Left renal cortex interstitium (tissue), 4 donors: ENCODE measurements at regions not wholly inside any gene's neighbourhood (a gene's known extent, or its start where the extent isn't known, plus 50 kb on each side); places are given as distances from the start of the nearest gene placed in this dataset.
"Not testable (repeated sequence)": the region's sequence is repeated elsewhere in the genome, so short reads cannot be mapped to it uniquely, and the experiment has no call there.

Experiments
- DNase-seq, 4 donors: peaks; one replicate each; pipeline ENCODE4 v3.0.0-alpha.2; 2013; ENCODE audit warnings: low read depth in 4 of 4, low spot score in 2 of 4, missing footprints in 1 of 4

- DNase-seq, result no peak
These were observed 199.5 kb downstream of the AASDHPPT start for GRCh38 chr11:106276859-106277436.

- no peak for DNase-seq
These were observed 200.0 kb downstream of the AASDHPPT start for GRCh38 chr11:106277484-106277883.

- no peak for DNase-seq
These were observed 200.9 kb downstream of the AASDHPPT start for GRCh38 chr11:106278391-106278790.

GRCh38 chr11:106280036-106280435 lies 202.6 kb downstream of the AASDHPPT start:
- DNase-seq, result no peak

GRCh38 chr11:106281455-106282173 lies 204.2 kb downstream of the AASDHPPT start:
- DNase-seq, result no peak

GRCh38 chr11:106286881-106287504 lies 209.5 kb downstream of the AASDHPPT start:
- DNase-seq, result no peak

GRCh38 chr11:106288057-106288456 lies 210.6 kb downstream of the AASDHPPT start:
- no peak for DNase-seq

- DNase-seq, result peak in 1 of 4 donors; percentile 10
These were observed 211.4 kb downstream of the AASDHPPT start for GRCh38 chr11:106288822-106289387.

GRCh38 chr11:106292526-106292925 lies 215.1 kb downstream of the AASDHPPT start:
- DNase-seq, result no peak

- DNase-seq, result no peak
These were observed 218.5 kb downstream of the AASDHPPT start for GRCh38 chr11:106295974-106296373.

- no peak for DNase-seq
These were observed 225.0 kb downstream of the AASDHPPT start for GRCh38 chr11:106302416-106302815.

GRCh38 chr11:106304274-106304673 lies 226.8 kb downstream of the AASDHPPT start:
- no peak for DNase-seq

- no peak for DNase-seq
These were observed 228.0 kb downstream of the AASDHPPT start for GRCh38 chr11:106305458-106305857.

- no peak for DNase-seq
These were observed 229.5 kb downstream of the AASDHPPT start for GRCh38 chr11:106306942-106307341.

GRCh38 chr11:106309070-106309684 lies 231.7 kb downstream of the AASDHPPT start:
- DNase-seq, result no peak

GRCh38 chr11:106311531-106312230 lies 234.2 kb downstream of the AASDHPPT start:
- DNase-seq, result no peak

GRCh38 chr11:106317208-106317773 lies 239.8 kb downstream of the AASDHPPT start:
- not testable (repeated sequence) for DNase-seq

GRCh38 chr11:106321601-106322000 lies 244.1 kb downstream of the AASDHPPT start:
- no peak for DNase-seq

GRCh38 chr11:106322106-106322505 lies 244.6 kb downstream of the AASDHPPT start:
- no peak for DNase-seq

- DNase-seq, result no peak
These were observed 248.6 kb downstream of the AASDHPPT start for GRCh38 chr11:106326087-106326486.
